ENCODE measurements at regions not wholly inside any gene's neighbourhood (a gene's known extent, or its start where the extent isn't known, plus 50 kb on each side); places are given as distances from the start of the nearest gene placed in this dataset.

DNA sequence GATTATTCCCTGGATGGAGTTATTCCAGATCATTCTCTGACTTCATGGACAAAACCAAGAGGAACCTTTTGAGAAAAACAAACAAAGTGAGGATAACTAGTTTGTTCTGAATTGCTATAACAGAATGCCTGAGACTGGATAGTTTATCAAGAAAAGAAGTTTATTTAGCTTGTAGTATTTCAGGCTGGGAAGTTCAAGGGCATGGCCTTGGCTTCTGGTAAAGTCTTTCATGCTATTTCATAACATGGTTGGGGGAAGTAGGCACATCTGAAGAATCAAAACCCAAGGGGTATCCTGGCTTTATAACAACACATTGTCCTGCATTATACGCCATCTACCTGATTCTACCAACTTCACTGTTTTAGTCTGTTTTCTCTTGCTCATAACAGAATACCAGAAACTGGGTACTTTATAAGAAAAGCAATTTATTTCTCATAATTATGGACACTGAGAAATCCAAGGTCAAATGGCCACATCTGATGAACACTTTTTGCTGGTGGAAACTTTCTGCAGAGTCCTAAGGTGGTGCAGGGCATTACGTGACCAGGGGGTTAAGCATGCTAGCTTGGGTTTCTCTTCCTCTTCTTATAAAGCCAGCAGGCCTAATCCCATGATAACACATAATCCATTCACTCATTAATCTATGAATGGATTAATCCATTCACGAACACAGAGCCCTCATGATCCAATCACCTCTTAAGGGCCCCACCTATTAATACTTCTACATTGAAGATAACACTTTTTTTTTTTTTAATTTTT lies 186.1 kb upstream of the PRSS16 start:
- no peak for TF ChIP-seq EZH2phosphoT487 (IDR thresholded peaks at IDR 0.05; ENCODE audit: insufficient read depth, low read depth)
- TF ChIP-seq EZH2 (IDR thresholded peaks at IDR 0.05; ENCODE audit: insufficient read depth, poor library complexity, severe bottlenecking) = no peak

Data from GM23248 (cell line).